Mucosa of descending colon (tissue), 3 donors: ENCODE measurements at regions not wholly inside any gene's neighbourhood (a gene's known extent, or its start where the extent isn't known, plus 50 kb on each side); places are given as distances from the start of the nearest gene placed in this dataset.
A peak's percentile ranks its signal among the peaks of the same experiment; 100 is the strongest.

Experiments
- ATAC-seq: fragments of 200-7000 bp; cut with Tn5 transposase; one replicate; pipeline ENCODE4 v1.9.1; 2020; ENCODE audit warnings: mild to moderate bottlenecking, moderate library complexity
- DNase-seq, 3 donors: peaks; one replicate each; pipeline ENCODE4 v3.0.0-alpha.2; 2020
- H3K36me3 ChIP-seq: fragments of 200-600 bp; one replicate; pipeline ENCODE4 v1.8.0; 2021; ENCODE audit warnings: low read depth, mild to moderate bottlenecking
- H3K4me1 ChIP-seq: fragments of 200-600 bp; one replicate; pipeline ENCODE4 v1.8.0; 2021; ENCODE audit warnings: low read depth, mild to moderate bottlenecking
- H3K4me3 ChIP-seq: fragments of 200-600 bp; one replicate; pipeline ENCODE4 v1.8.0; 2021; ENCODE audit warnings: mild to moderate bottlenecking
- H3K9me3 ChIP-seq: fragments of 200-600 bp; one replicate; pipeline ENCODE4 v1.8.0; 2021; ENCODE audit warnings: mild to moderate bottlenecking
- CTCF ChIP-seq: fragments of 200-600 bp; IDR thresholded peaks from one replicate; pipeline ENCODE4 v1.8.0; 2022; ENCODE audit warnings: antibody characterized with exemption, mild to moderate bottlenecking
- intact Hi-C, 2 donors: fragments of 100-400 bp; cut with DNase I in 1 of 2; cut with micrococcal nuclease in 1 of 2; formaldehyde crosslinking; loops; one replicate each; pipeline versions ENCODE4 v1.11.0 to v1.11.1; 2022; cut with DNase I, micrococcal nuclease
- donor health status: DM: no; HTN: no; CAD: no; lungs with moderate emphysema.
- donor health status: DM: no; HTN: no; CAD: no.
- donor health status: DM: no; HTN: yes; CAD: no.

GRCh38 chr1:59230622-59231021 is 66.3 kb upstream of the FGGY start:
- no peaks in the 10 kb centered on the region for H3K9me3 ChIP-seq
- H3K4me1 ChIP-seq, result no peaks in the 10 kb centered on the region
- no peak for DNase-seq
- no peak overlapping the region for H3K4me3 ChIP-seq
- intact Hi-C loops, result no loop called here
- ATAC-seq, result no peak
- H3K36me3 ChIP-seq, result no peaks in the 10 kb centered on the region
- no peak for TF ChIP-seq CTCF

GRCh38 chr1:59232216-59232615 is 64.7 kb upstream of the FGGY start:
- Histone ChIP-seq H3K9me3 (no peaks in the 10 kb centered on the region), H3K4me3 (no peak overlapping the region), H3K36me3 (no peaks in the 10 kb centered on the region), H3K4me1 (no peaks in the 10 kb centered on the region)
- DNase-seq, result peak in 1 of 3 donors; percentile 68
- no peak for TF ChIP-seq CTCF
- intact Hi-C loops, result no loop called here
- ATAC-seq, result peak; percentile 56

- Histone ChIP-seq H3K4me1 (no peaks in the 10 kb centered on the region), H3K36me3 (no peaks in the 10 kb centered on the region), H3K9me3 (no peaks in the 10 kb centered on the region), H3K4me3 (no peak overlapping the region)
- no peak for DNase-seq
- intact Hi-C loops, result no loop called here
- no peak for TF ChIP-seq CTCF
- no peak for ATAC-seq
These were observed 63.5 kb upstream of the FGGY start for GRCh38 chr1:59233444-59233843.

- Histone ChIP-seq H3K9me3 (no peaks in the 10 kb centered on the region), H3K4me3 (no peak overlapping the region), H3K36me3 (no peaks in the 10 kb centered on the region), H3K4me1 (no peaks in the 10 kb centered on the region)
- no peak for DNase-seq
- ATAC-seq, result no peak
- intact Hi-C loops, result no loop called here
- TF ChIP-seq CTCF, result no peak
These were observed 60.0 kb upstream of the FGGY start for GRCh38 chr1:59236721-59237545.

GRCh38 chr1:59237900-59238299 is 59.0 kb upstream of the FGGY start:
- no peak for ATAC-seq
- TF ChIP-seq CTCF, result no peak
- intact Hi-C loops, result no loop called here
- Histone ChIP-seq H3K9me3 (no peaks in the 10 kb centered on the region), H3K4me3 (no peak overlapping the region), H3K4me1 (no peaks in the 10 kb centered on the region), H3K36me3 (no peaks in the 10 kb centered on the region)
- no peak for DNase-seq
